LoVo (cell line): ENCODE measurements at regions not wholly inside any gene's neighbourhood (a gene's known extent, or its start where the extent isn't known, plus 50 kb on each side); places are given as distances from the start of the nearest gene placed in this dataset.

Experiments used
- DNase-seq: peaks from one replicate; pipeline ENCODE4 v3.0.0-alpha.2; 2016; ENCODE audit warnings: low spot score

DNA sequence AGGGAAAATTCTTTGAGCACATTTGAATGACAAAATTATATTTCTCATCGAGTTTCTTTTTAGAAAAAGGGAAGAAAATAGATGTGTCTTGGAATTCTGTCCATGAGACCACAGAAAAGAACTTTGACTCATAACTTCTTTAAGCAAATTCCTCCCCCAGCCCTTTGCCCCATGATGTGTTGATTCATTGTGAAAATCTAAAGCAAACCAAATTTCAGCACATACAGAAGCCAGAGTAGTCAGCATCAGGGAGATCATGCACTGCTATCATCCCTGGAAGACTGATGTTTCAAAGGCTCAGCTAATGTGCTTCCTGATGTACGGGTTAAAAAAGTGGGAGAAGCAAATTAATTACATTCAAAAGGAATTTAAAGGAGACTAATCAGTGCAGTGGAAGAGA, 159.7 kb downstream of the FAT3 start:
- DNase-seq = no peak

DNA sequence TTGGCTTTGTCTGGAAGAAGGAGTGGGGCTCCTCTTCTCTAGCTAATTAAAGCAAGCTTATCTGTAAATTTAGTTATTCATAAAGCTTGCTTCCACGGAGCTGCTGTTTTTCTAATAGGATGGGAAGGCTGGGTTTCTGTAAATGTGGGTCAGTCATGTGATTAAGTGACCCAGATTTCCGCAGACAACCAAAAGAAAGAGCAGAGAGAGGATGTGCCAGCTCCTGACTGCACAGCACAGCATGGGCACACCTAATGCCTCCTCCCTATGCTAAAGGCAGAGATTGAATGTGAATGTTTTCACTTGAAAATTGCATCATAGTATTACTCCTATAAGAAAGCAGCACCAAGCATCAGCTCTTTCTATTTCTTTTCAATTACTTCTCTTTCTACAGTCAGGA, 160.2 kb downstream of the FAT3 start:
- DNase-seq = no peak

DNA sequence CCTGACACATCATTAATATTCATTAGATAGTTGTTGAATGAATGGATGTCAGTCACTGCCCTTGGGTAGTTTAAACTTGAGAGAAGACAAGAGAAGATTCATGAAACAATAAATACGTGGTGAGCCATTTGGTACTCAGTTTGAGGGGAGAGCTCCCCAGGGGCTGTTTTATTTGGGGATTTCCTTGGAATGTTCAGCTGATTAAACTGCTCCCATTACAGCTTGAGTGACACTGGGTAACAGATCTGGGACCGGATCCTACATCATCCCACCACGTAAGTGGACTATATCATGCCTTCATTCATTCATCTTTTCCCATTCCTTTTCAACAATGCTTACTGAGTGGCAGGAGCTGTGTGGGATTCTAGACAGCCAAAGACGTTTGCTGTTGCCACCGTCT, 162.0 kb downstream of the FAT3 start:
- DNase-seq = no peak

DNA sequence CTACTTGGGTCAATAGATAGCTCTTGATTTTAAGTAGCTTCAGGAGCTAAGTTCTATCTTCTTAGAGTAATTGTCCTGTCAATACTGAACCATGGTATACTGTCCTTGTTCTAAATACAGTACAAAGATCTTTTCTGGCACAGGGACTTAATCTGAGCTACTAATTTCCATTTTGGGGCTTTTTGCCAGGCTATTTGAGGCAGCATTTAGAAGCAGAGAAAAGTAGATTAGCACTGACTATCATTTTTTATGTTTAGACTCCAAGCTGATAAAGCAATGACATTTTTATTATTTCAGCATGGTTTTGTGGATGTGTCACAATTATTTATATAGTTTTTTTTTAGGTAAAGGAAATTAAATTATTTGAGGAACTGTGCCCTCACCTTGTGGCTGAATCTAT, 163.2 kb downstream of the FAT3 start:
- no peak for DNase-seq

DNA sequence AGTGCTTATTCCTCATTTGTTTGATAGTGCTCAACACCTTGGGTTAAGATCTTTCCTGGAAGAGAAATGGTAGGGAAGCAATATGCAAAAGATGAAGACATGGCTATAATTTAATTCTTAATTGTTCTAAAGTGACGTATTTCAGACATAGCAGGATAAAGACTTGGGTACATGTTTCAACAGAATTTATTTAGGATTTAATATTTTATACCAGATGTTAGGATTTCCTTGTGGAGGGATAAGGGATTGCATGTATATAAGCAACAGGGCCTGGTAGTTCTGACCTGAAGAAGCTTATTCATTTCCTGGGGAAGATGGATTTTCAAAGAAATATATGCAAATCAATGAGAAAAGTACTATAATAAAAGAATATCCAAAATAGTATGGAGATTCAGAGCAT, 163.8 kb downstream of the FAT3 start:
- DNase-seq = no peak

DNA sequence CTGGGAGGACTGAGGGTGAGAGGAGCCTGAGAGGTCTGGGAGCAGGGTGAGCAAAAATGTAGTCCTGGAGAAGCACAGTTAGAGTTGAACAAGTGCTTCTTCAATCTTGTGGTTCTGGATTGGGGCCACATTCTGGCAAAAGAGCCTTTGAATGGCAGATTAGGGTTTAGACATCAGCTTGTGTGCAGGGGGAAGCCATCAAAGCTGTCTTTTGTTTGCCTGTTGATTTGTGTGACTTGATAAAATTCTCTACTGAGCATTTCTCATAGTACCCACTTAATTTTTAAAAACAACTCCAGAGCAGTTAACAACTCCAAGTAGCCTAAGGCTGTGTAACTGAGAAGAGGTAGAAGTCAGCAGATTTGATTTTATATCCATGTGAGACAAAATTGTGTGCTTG, 166.2 kb downstream of the FAT3 start:
- no peak for DNase-seq

DNA sequence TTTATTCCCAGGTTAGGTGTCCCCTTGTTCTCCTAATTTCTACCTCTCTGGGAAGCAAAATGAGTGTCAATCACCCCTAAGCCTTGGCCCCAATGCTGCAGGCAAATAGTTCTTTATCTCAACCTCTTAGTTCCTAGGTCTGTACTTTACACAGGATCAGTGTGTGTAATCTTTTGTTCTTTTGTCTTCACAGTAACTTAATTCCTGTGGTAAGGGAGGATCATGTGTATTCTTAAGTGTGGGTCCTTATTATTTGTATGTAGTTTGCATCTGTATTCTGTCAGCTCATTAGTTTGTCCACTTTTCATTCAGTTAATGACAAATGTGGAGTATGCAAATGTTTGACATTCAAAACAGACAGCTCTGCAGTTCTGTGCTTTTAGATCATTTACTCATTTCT, 166.7 kb downstream of the FAT3 start:
- no peak for DNase-seq

DNA sequence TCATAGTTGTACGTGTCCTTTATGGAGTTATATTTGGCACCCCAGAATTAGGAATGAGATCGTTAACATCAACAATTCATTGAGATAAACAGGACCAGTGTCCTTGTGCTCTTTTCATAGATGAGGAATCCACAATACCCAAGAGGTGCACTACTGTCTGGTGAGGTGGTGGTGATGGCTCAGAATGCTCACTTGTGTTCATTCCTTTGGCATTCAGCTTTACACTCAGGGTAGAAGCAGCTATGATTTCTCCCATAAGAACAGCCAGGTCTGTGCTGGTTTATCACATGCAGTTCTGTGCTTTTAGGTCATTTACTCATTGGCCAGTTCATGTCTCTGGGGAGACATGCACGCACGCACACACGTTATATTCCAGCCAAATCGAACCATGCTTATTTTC, 167.2 kb downstream of the FAT3 start:
- no peak for DNase-seq

DNA sequence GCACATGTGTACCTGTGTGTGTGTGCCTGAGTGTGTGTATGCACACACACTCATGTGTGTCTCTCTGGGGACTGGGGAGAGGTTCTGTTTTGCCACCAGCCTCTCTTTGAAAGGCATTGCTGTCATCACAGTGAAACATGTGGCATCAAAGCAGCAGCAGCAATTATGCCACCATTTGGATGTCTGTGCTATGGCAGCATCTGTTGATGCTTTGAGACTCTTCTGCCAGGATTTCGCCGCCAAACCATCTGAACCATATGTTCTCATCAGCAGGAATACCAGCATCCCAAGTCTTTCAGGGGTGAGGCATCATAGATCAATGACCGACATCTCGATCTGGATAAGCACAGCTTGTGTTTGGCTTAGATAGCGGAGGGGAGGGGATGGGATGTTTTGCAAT, 168.6 kb downstream of the FAT3 start:
- DNase-seq = no peak

DNA sequence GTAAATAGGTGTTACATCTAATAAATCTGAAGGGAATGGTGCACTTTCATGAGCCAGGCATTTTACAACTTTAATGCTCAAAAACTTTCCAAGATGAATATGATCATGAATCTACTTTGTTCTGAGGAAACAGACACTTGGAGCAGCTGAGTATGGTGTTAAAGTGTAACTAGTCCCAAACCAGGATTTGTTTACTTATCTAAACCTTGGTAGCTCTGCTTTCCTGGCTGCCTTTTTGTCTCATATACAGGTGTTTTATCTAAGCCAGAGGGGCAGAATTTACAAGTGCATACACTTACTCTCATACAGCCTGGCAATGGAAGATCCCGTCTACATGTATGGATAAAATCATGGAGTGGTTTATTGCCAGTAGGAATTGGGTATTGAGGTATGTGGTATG, 171.5 kb downstream of the FAT3 start:
- no peak for DNase-seq

DNA sequence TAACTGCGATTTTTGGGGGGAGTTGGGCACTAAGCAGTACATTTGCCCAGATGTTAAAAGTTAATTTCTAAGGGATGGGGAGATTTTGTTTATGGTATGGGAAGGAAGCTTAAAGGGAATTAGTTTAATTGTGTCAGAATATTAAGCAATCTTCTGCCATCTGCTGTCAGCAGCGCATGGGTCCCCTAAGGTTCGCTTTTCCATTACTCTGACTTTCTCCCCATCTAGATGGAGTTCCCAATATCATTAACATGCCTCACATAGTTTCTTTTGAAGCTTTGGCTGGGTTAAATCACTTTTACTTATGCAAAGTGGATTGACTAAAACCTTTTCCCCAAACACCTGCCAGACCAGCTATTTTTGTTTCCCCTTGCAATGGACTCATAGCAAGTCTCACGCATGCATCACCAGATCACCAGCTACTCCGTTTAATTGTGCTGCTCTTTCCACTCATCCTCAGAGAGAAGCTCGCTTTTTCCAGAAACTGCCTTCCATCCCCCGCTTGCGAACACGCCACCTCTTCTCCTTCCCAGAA, 172.7 kb downstream of the FAT3 start:
- DNase-seq = no peak

DNA sequence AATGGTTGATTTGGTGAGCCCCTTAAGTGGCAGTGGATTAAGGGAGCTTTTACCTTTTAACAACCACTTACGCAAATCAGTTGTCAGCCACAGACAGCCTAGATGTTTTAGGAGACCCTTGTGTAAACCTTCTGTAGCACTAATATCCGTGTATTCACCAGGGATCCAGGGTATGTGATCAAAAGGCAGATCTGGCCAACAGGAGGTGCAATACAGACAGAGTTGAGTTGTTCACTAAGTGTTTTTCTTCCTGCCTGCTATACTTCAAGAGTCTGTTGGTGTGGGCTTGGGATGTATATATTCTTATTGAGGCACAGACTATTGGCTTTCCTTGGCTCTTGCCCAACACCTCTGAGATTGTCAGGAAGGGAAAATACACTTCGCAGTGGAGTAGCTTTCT, 175.1 kb downstream of the FAT3 start:
- no peak for DNase-seq

DNA sequence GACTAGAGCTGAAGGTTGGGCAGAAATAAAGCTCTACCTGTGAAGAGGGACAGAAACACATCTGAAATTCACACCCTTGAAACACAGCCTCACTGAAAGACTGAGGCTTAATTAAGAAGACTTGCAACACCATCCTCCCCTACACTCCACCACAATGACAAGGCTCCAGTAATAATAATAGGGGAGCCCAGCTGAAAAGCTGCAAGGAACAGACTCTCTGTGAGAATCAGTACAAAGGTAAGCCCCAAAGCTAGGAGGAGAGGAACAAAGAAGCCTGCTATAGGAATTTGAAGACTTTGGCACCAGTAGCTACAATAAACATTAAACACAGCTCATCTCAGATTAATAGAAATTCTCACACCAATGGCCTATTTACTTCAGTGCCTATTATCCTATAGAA, 176.9 kb downstream of the FAT3 start:
- DNase-seq = no peak

DNA sequence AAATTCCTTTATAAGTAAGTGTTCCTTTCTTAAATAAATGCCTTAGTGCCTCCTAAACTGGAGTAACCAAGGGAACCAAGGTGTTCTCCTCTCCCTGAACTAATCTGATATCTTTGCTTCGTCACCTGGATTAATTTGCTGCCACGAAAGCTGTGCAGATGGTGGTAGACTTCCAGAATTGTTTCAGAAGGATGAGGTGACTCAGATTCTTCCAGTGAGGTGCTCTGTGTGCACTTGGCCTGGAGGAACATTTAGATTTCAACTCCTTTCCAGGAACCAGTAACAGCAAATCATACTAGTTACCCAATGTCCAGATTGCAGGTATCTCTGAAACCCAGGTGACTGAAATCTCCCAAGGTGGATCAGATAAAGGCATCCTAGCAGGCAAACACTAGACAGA, 181.9 kb downstream of the FAT3 start:
- DNase-seq = no peak

DNA sequence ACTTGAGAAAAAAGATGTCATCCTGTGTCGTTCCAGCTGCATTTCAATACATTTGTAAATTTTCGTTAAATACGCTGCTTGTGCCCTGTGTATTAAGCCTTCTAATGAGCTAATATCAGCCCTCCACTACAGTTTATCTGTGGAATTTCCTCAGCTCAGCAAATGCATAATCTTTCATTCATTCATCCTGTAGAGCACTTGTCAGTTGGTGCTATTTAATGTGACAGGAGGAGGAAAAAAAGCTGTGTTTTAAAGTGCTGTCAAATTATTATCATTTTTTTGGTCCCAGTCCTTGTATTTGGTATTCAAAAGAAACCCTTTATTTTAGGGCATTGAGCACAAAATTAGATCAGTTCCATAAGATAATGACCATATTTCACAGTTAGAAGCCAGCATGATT, 184.7 kb downstream of the FAT3 start:
- no peak for DNase-seq

DNA sequence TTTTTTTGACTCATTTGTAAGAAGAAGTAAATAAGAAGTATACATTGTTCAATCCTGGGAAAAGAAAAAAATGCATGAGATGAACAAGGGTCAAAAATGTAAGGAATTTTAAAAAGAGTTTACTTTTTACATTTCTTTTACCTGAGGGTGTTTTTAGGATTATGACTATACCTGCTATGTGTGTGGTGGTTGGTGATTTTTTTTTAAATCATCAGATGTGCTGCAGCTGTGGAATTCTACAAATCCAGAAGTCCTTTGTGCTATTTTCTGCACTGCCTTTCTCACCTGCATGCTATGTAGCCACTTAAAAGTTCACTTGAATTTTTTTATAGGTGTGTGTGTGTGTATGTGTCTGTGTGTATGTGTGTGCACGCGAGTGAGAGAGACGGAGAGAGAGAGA, 185.3 kb downstream of the FAT3 start:
- no peak for DNase-seq

DNA sequence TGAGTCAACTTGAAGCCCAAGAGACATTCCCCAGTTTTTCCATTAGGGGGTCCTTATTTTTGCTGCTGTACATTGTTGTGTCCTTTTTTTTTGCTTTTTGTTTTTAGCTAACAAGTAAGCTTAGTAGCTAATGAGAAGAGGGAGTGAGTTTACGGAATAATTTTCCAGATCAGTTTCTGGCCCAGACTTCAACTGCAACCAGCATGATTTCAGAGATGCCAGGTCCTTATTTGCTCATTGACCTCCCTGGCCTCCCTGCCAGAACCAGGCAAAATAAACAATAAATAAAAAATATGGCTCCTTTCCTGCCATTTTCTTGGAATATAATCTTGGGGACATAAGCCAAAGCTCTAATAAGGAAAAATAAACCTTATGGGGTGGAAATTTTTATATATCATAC, 185.9 kb downstream of the FAT3 start:
- no peak for DNase-seq

DNA sequence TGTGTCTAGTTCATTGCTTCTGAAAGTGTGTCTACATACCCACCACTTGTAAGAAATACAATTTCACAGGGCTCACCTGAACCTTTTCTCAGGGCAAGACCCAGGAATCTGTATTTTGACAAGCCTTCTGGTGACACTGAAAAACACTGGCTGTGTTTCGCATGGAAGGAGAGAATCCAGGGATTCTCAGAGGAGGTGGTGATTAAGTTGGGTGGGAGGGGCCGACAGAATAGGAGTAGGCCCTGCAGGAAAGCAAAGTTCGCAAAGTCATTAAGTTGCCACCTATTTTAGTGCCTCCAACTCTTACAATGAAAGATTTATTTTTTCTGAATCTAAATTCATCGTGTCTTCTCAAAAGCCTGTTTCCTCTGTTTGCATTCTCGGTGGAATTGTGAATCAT, 186.8 kb downstream of the FAT3 start:
- DNase-seq = no peak

DNA sequence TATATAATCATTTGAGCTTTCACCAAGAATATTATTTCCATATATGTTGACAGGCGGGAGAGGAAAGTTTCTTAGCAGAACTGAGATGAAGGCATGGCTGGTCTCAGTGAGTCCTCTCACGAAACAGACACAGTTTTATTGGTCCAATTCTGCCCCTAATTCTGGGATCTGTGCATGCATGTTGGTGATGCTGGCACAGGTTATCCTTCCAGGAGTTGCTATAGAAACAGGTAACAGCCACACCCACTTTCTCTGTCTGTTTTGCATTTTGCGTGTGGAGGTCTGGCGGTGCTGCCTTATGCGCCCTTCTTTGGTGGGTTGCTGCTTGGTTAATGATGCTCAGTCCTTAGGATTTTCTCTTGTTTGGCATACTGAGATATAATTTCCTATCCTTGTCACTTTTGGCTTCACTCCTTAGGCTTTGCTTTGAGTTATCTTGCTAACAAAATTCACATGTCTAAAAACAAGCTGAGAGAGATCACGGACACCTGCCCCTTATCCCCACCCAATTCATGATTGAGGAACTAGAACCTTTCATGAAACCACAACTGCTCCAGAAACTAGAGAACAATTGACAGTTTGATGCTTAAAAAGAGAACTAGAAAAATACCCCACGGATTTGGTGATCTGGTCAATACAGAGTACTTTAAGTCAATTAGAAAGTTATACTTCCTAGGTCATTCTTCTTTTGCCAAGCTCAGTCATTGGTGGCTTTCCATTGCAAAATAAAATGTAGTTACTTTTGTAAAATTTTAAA, 189.3 kb downstream of the FAT3 start:
- DNase-seq = no peak

DNA sequence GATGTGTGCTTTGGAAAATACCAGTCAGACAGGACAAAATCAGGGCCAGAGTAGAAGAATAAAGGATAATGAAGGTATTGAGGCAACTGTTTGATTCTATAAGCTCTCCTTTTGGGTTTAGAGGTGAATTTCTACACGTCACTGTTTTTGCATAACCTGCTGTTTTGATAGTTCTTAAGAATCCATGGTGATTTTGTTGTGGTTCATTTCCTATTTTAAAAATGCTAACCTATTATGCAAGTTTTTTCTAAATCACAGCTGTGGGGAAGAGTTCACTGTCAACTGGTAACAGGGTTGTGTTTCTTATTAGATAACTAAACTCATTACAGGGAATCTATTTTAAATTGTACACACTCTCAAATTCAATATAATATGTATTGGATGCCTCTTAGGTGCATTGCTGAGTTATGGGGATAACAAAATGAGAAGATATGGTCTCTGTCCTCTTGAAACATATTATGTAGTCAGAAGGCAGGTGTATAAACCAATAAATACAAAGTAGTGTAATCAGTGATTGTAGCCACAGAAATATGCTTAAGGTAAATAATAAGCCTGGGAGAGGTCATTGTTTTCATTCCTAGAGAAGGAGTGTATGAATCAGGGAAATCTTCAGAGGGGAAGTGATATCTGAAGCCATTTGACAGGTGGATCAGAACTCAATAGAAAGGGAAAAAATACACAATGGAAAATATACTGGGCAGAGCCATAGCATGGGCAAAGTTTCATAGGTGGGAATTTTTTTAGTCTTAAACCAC, 192.5 kb downstream of the FAT3 start:
- no peak for DNase-seq

DNA sequence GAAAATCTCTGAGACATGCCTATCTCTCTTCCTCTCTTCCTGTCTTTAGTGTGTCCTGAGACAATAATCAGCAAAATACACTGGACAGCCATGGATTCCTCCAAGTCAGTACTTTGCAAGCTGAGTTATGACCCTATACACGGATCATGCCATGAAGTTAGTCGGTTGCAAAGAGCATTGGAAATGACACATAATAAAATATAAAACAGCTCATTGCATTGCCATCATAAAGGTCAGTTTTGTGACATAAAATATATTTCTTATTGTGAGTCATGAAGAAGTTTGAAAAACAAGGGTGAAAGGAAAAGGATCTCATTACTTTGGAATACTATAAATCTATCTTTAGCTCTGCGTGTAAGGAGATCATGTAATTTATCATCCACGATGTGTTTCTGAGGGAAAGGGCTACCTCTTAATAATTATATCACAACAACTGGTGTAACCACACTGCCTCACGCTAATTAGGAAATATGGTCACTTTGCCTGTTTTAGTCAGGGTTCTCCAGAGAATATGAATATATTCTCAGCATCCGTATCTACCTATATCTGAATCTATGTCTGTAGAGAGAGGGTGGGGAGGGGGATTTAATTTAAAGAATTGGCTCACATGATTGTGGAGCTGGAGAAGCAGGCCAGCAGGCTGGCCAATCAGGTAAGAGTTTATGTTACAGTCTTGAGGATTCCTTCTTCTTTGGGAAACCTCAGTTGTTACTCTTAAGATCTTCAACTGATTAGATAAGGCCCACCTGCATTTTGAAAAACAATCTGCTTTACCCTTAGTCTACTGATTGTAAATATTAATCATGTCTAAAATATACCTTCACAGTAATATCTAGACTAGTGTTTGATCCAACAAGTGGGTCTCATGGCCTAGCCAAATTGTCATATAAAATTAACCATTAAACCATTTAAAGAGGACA, 198.8 kb downstream of the FAT3 start:
- no peak for DNase-seq

DNA sequence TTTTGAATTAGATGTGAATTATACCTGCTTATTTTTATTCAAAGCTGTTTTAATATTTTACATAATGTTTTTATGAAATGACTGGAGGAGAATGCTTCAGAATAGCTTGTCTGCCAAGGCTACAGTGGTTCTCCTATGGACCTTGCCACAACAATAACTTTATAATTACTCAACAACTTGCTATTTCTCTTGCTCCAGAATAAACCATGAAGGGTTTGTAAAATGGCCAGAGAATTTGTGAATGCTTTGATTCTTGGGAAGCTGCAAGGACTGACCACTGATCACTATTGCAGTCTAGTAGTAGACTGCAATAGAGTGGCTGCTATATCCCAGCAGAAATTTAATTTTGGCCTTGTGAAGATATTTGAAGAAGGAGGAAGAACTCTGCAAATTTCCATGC, 199.7 kb downstream of the FAT3 start:
- DNase-seq = no peak

DNA sequence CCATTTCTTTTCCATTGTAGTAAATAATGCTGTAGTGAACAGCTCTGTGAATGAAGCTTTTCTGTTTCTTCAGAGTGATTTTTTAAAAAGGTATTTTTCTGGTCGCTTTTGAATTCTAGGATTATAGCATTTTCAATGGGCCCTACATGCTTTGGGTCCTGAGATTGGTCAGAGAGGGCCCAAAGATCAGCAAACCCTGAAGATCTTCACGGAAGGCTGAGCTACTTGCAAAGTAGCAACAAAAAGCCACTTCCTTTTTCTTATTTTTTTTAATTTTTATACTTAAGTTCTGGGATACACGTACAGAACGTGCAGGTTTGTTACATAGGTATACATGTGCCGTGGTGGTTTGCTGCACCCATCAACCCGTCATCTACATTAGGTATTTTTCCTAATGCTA, 200.5 kb downstream of the FAT3 start:
- no peak for DNase-seq
